IMR-90 (cell line): ENCODE measurements at regions not wholly inside any gene's neighbourhood (a gene's known extent, or its start where the extent isn't known, plus 50 kb on each side); places are given as distances from the start of the nearest gene placed in this dataset.

ENCODE experiments used
- ATAC-seq: fragments of 200-7000 bp; cut with Tn5 transposase; 2 replicates; pipeline ENCODE4 v1.9.1; 2020; ENCODE audit warnings: low read depth, mild to moderate bottlenecking, moderate library complexity
- BruUV-seq: library from RNA; stranded (reverse); fragments of 400-500 nt; replicated peaks from 2 replicates; lab custom pipeline; 2021; lab: Mats Ljungman, UMichigan
- CTCF ChIA-PET: fragments of 300-600 bp; formaldehyde crosslinking; extraction: SDS; loops from one replicate; lab custom pipeline; 2021; ENCODE audit warnings: antibody characterized with exemption; lab: Yijun Ruan, JAX
- POLR2A ChIA-PET: fragments of 300-600 bp; sonication (Branson Sonifier 250); formaldehyde crosslinking; loops from one replicate; lab custom pipeline; 2022; ENCODE audit warnings: antibody characterized with exemption; ENCODE audit not compliant: unreplicated experiment; lab: Charles Lee
- DNase-seq: peaks from one replicate; pipeline ENCODE4 v3.0.0; 2013
- H2AFZ ChIP-seq: replicated peaks from 2 replicates; pipeline ENCODE3; 2013; ENCODE audit warnings: low read length, mild to moderate bottlenecking; ENCODE audit not compliant: poor library complexity
- H2AK5ac ChIP-seq: 2 replicates; pipeline ENCODE4 v1.6.1; 2013; ENCODE audit warnings: low read depth, low read length, inconsistent platforms
- H2AK9ac ChIP-seq: replicated peaks from 2 replicates; pipeline ENCODE3; 2013; ENCODE audit warnings: mild to moderate bottlenecking, low read depth, low read length, moderate library complexity; ENCODE audit not compliant: poor library complexity
- H2BK120ac ChIP-seq: 2 replicates; pipeline ENCODE4 v1.6.1; 2013; ENCODE audit warnings: low read depth, low read length, inconsistent platforms
- H2BK15ac ChIP-seq: 3 replicates; pipeline ENCODE4 v1.6.1; 2013; ENCODE audit warnings: low read depth, low read length, inconsistent platforms
- H2BK20ac ChIP-seq: 2 replicates; pipeline ENCODE4 v1.6.1; 2013; ENCODE audit warnings: low read depth, mild to moderate bottlenecking, inconsistent platforms, low read length, moderate library complexity
- H2BK5ac ChIP-seq: 2 replicates; pipeline ENCODE4 v1.6.1; 2013; ENCODE audit warnings: mild to moderate bottlenecking, low read depth, low read length, inconsistent platforms; ENCODE audit not compliant: poor library complexity, severe bottlenecking
- H3K14ac ChIP-seq: replicated peaks from 2 replicates; pipeline ENCODE4 v1.6.1; 2013; ENCODE audit warnings: low read depth, low read length, inconsistent platforms
- H3K18ac ChIP-seq: 2 replicates; pipeline ENCODE4 v1.6.1; 2013; ENCODE audit warnings: low read depth, low read length, control low read depth
- H3K23ac ChIP-seq: 2 replicates; pipeline ENCODE4 v1.6.1; 2013; ENCODE audit warnings: low read depth, low read length, inconsistent platforms
- H3K27ac ChIP-seq: 2 replicates; pipeline ENCODE4 v1.5.1; 2013; ENCODE audit warnings: mild to moderate bottlenecking, control low read depth, low read length; ENCODE audit not compliant: insufficient read depth
- H3K27me3 ChIP-seq: 2 replicates; pipeline ENCODE4 v1.6.1; 2013; ENCODE audit warnings: low read length; ENCODE audit not compliant: control insufficient read depth, insufficient read depth
- H3K36me3 ChIP-seq: 2 replicates; pipeline ENCODE4 v1.6.1; 2013; ENCODE audit warnings: low read length, mixed read lengths; ENCODE audit not compliant: control insufficient read depth, insufficient read depth
- H3K4ac ChIP-seq: 2 replicates; pipeline ENCODE4 v1.6.1; 2013; ENCODE audit warnings: low read depth, low read length, inconsistent platforms
- H3K4me1 ChIP-seq: 2 replicates; pipeline ENCODE4 v1.6.1; 2013; ENCODE audit warnings: low read length, mixed read lengths; ENCODE audit not compliant: control insufficient read depth, insufficient read depth
- H3K4me2 ChIP-seq: 2 replicates; pipeline ENCODE4 v1.6.1; 2013; ENCODE audit warnings: low read depth, mild to moderate bottlenecking, control low read depth, low read length, moderate library complexity
- H3K4me3 ChIP-seq: 2 replicates; pipeline ENCODE4 v1.5.1; 2013; ENCODE audit warnings: low read depth, mild to moderate bottlenecking, control low read depth, low read length, moderate library complexity; ENCODE audit not compliant: insufficient read depth
- H3K56ac ChIP-seq: 2 replicates; pipeline ENCODE4 v1.6.1; 2013; ENCODE audit warnings: low read length, inconsistent platforms; ENCODE audit not compliant: insufficient read depth; ENCODE audit errors: extremely low read depth
- H3K79me1 ChIP-seq, 2 experiments: 2 replicates each; pipeline ENCODE4 v1.6.1; 2013; ENCODE audit warnings: low read length in 2 of 2, inconsistent platforms in 1 of 2, low read depth in 1 of 2
- H3K9ac ChIP-seq: 2 replicates; pipeline ENCODE4 v1.6.1; 2013; ENCODE audit warnings: low read depth, low read length, control low read depth
- H3K9me1 ChIP-seq: 2 replicates; pipeline ENCODE4 v1.6.1; 2013; ENCODE audit warnings: low read length, inconsistent platforms; ENCODE audit not compliant: insufficient read depth
- H3K9me3 ChIP-seq: 2 replicates; pipeline ENCODE4 v1.6.1; 2013; ENCODE audit warnings: low read length; ENCODE audit not compliant: control insufficient read depth, insufficient read depth
- H4K20me1 ChIP-seq: 2 replicates; pipeline ENCODE4 v1.6.1; 2013; ENCODE audit warnings: low read length, inconsistent platforms; ENCODE audit not compliant: insufficient read depth
- H4K5ac ChIP-seq: 2 replicates; pipeline ENCODE4 v1.6.1; 2013; ENCODE audit warnings: mild to moderate bottlenecking, low read depth, low read length, control low read depth
- H4K8ac ChIP-seq, 2 experiments: 2 replicates each; pipeline ENCODE4 v1.6.1; 2013; ENCODE audit warnings: low read depth in 2 of 2, low read length in 2 of 2, control low read depth in 1 of 2, inconsistent platforms in 1 of 2
- H4K91ac ChIP-seq: 2 replicates; pipeline ENCODE4 v1.6.1; 2013; ENCODE audit warnings: low read depth, low read length, inconsistent platforms; ENCODE audit not compliant: insufficient read depth
- BHLHE40 ChIP-seq: fragments of 150-350 bp; IDR thresholded peaks from 2 replicates; pipeline ENCODE4 v1.6.1; 2016; ENCODE audit warnings: mild to moderate bottlenecking, low read depth, low read length
- CEBPB ChIP-seq: IDR thresholded peaks from 2 replicates; pipeline ENCODE4 v1.6.1; 2012; ENCODE audit warnings: low read depth, low read length, improper control_type of control experiment
- CHD1 ChIP-seq: IDR thresholded peaks from 2 replicates; pipeline ENCODE4 v1.6.1; 2012; ENCODE audit warnings: low read depth, low read length, improper control_type of control experiment
- CTCF ChIP-seq: conservative IDR thresholded peaks from 2 replicates; pipeline ENCODE4 v1.5.1; 2012; ENCODE audit warnings: mild to moderate bottlenecking, low read depth, low read length, improper control_type of control experiment
- ELK1 ChIP-seq: fragments of 150-350 bp; IDR thresholded peaks from 2 replicates; pipeline ENCODE4 v1.6.1; 2016; ENCODE audit warnings: low read depth, mild to moderate bottlenecking, low read length, moderate library complexity, borderline replicate concordance
- FOS ChIP-seq: fragments of 150-350 bp; IDR thresholded peaks from 2 replicates; pipeline ENCODE4 v1.6.1; 2016; ENCODE audit warnings: low read depth, low read length
- MAFK ChIP-seq: IDR thresholded peaks from 2 replicates; pipeline ENCODE4 v1.6.1; 2012; ENCODE audit warnings: low read depth, low read length, improper control_type of control experiment
- MAZ ChIP-seq: IDR thresholded peaks from 2 replicates; pipeline ENCODE4 v1.6.1; 2012; ENCODE audit warnings: low read depth, mild to moderate bottlenecking, low read length, improper control_type of control experiment, moderate library complexity, borderline replicate concordance
- MXI1 ChIP-seq: IDR thresholded peaks from 2 replicates; pipeline ENCODE4 v1.6.1; 2012; ENCODE audit warnings: low read depth, mild to moderate bottlenecking, low read length, moderate library complexity, borderline replicate concordance
- POLR2A ChIP-seq: IDR thresholded peaks from 2 replicates; pipeline ENCODE4 v1.6.1; 2012; ENCODE audit warnings: mild to moderate bottlenecking, low read depth, low read length
- RAD21 ChIP-seq: IDR thresholded peaks from 2 replicates; pipeline ENCODE4 v1.6.1; 2012; ENCODE audit warnings: low read length, improper control_type of control experiment
- RCOR1 ChIP-seq: IDR thresholded peaks from 2 replicates; pipeline ENCODE4 v1.6.1; 2012; ENCODE audit warnings: mild to moderate bottlenecking, low read length, improper control_type of control experiment; ENCODE audit not compliant: insufficient replicate concordance
- RFX5 ChIP-seq: IDR thresholded peaks from 2 replicates; pipeline ENCODE4 v1.8.0; 2012; ENCODE audit warnings: low read depth, mild to moderate bottlenecking, low read length, moderate library complexity
- SMC3 ChIP-seq: fragments of 150-350 bp; IDR thresholded peaks from 2 replicates; pipeline ENCODE4 v1.6.1; 2016; ENCODE audit warnings: low read depth, mild to moderate bottlenecking, antibody characterized with exemption, low read length, moderate library complexity
- WGBS, 2 experiments: methylation state at CpG; one replicate each; pipeline versions ENCODE4 v1.1.5 to v1.1.7; 2013; ENCODE audit warnings: missing lambda C conversion rate in 2 of 2; ENCODE audit not compliant: insufficient read length in 1 of 2; ENCODE audit errors: extremely low coverage in 2 of 2; 5-methylcytosine and 5-hydroxymethylcytosine counted together
- dilution Hi-C: fragments of 300-500 bp; cut with HindIII; formaldehyde crosslinking; loops from one replicate; pipeline ENCODE4 v1.14.3; 2018; ENCODE audit warnings: low sequenced_read_pairs; ENCODE audit not compliant: unreplicated experiment
- in situ Hi-C: fragments of 300-500 bp; cut with MboI; formaldehyde crosslinking; loops from 3 replicates; pipeline ENCODE4 v1.14.3; 2019; ENCODE audit warnings: low sequenced_read_pairs, inconsistent platforms, mixed read lengths
- intact Hi-C: fragments of 100-400 bp; cut with micrococcal nuclease; formaldehyde crosslinking; loops from 2 replicates; pipeline ENCODE4 v1.10.0; 2022
- TF ChIP-seq, protein P1 (sequence below): fragments of 150-350 bp; IDR thresholded peaks from 2 replicates; pipeline ENCODE4 v1.6.1; 2017; ENCODE audit warnings: mild to moderate bottlenecking, antibody characterized with exemption, low read length, low read depth

DNA sequence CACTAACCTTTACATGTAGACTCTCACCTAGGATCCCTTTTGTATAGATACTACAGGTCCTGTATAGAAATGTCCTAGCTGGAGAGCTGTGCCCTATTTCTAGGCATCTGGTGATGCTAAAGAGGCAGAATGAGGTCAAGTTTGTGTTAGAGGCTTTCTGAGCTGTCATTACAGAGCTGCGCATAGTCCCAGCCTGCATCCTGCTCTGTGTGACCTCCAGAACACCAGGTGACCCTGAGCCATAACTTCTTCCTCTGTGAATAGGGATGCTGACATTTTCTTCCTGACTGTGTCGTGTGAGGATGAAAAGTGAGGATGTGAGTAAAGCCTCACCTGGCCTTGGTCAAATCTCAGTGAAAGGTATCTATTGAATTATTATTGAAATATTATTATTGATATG lies 66.3 kb downstream of the GLUL start:
- Histone ChIP-seq H2BK15ac (no peak overlapping the region), H3K14ac (no peak overlapping the region), H3K36me3 (no peaks in the 10 kb centered on the region), H3K79me1 (no peaks in the 10 kb centered on the region), H3K4me1 (no peaks in the 10 kb centered on the region), H2BK20ac (no peak overlapping the region), H2AK9ac (no peak overlapping the region), H4K20me1 (no peaks in the 10 kb centered on the region), H3K18ac (no peak overlapping the region), H2AK5ac (no peak overlapping the region), H3K4ac (no peak overlapping the region), H3K56ac (no peak overlapping the region), H3K27ac (no peak overlapping the region), H2AFZ (no peak overlapping the region), H3K9ac (no peak overlapping the region), H3K4me2 (no peak overlapping the region), H3K27me3 (no peaks in the 10 kb centered on the region), H4K5ac (no peak overlapping the region), H4K8ac (no peak overlapping the region), H3K9me1 (no peaks in the 10 kb centered on the region), H2BK120ac (no peak overlapping the region), H3K23ac (no peak overlapping the region), H2BK5ac (no peak overlapping the region), H3K4me3 (no peak overlapping the region), H3K9me3 (no peaks in the 10 kb centered on the region), H4K91ac (no peak overlapping the region)
- TF ChIP-seq MAZ (no peak), SMC3 (no peak), MXI1 (no peak), RCOR1 (no peak), BHLHE40 (no peak), POLR2A (no peak), RAD21 (no peak), CHD1 (no peak), CTCF (no peak), ELK1 (no peak), FOS (no peak), CEBPB (no peak), RFX5 (no peak), MAFK (no peak)
- TF ChIP-seq, protein P1, sequence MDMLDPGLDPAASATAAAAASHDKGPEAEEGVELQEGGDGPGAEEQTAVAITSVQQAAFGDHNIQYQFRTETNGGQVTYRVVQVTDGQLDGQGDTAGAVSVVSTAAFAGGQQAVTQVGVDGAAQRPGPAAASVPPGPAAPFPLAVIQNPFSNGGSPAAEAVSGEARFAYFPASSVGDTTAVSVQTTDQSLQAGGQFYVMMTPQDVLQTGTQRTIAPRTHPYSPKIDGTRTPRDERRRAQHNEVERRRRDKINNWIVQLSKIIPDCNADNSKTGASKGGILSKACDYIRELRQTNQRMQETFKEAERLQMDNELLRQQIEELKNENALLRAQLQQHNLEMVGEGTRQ = no peak
- no peak for ATAC-seq
- in situ Hi-C loops (no loop called here), intact Hi-C loops (no loop called here), dilution Hi-C loops (no loop called here)
- CTCF ChIA-PET = no interaction called here
- no CpG with 5 or more reads among the region's 2 CpGs for WGBS, 2 experiments
- DNase-seq = no peak
- BruUV-seq = no TSS peak
- POLR2A ChIA-PET = no interaction called here
